ENCODE measurements at regions not wholly inside any gene's neighbourhood (a gene's known extent, or its start where the extent isn't known, plus 50 kb on each side); places are given as distances from the start of the nearest gene placed in this dataset.

- TF ChIP-seq TAF1 (IDR thresholded peaks at IDR 0.05; ENCODE audit: borderline replicate concordance, low read depth, low read length), result no peak
- TF ChIP-seq POLR2A (IDR thresholded peaks at IDR 0.05; ENCODE audit: low read depth, low read length), result no peak
Measured at GRCh38 chr5:125302577-125302976, 556.1 kb upstream of the ZNF608 start.

Measured in GM12892 (cell line).